OCI-M1 (cell line): ENCODE measurements at regions not wholly inside any gene's neighbourhood (a gene's known extent, or its start where the extent isn't known, plus 50 kb on each side); places are given as distances from the start of the nearest gene placed in this dataset.

ENCODE experiments used
- DNase-seq: peaks from one replicate; lab custom pipeline; 2025; lab: John Stamatoyannopoulos, UW

- no peak for DNase-seq
Measured at GRCh38 chr10:62744136-62744535, 60.4 kb upstream of the ADO start.

- no peak for DNase-seq
Measured at GRCh38 chr10:62745581-62745980, 58.9 kb upstream of the ADO start.

- no peak for DNase-seq
Measured at GRCh38 chr10:62746951-62747729, 57.4 kb upstream of the ADO start.

GRCh38 chr10:62748386-62748785 lies 56.1 kb upstream of the ADO start:
- no peak for DNase-seq

GRCh38 chr10:62749093-62749683 lies 55.3 kb upstream of the ADO start:
- DNase-seq, result no peak
